Ascending aorta (tissue), 2 donors: ENCODE measurements at regions not wholly inside any gene's neighbourhood (a gene's known extent, or its start where the extent isn't known, plus 50 kb on each side); places are given as distances from the start of the nearest gene placed in this dataset.

Source experiments
- DNase-seq, 2 donors: peaks; one replicate each; pipeline ENCODE4 v3.0.0-alpha.2; 2019; ENCODE audit warnings: low spot score in 2 of 2
- H3K27ac ChIP-seq, 2 donors: fragments of 200-600 bp; sonication (generic); one replicate each; pipeline ENCODE4 v1.5.1; 2016 to 2017; ENCODE audit warnings: mild to moderate bottlenecking in 1 of 2
- H3K27me3 ChIP-seq: fragments of 200-600 bp; sonication (generic); one replicate; pipeline ENCODE4 v1.5.1; 2017
- H3K36me3 ChIP-seq, 2 donors: fragments of 200-600 bp; sonication (generic); one replicate each; pipeline ENCODE4 v1.5.1; 2016
- H3K4me1 ChIP-seq, 2 donors: fragments of 200-600 bp; sonication (generic); one replicate each; pipeline ENCODE4 v1.5.1; 2016 to 2017; ENCODE audit warnings: mild to moderate bottlenecking in 1 of 2
- H3K4me3 ChIP-seq, 2 donors: fragments of 200-600 bp; sonication (generic); one replicate each; pipeline ENCODE4 v1.5.1; 2016 to 2017; ENCODE audit warnings: mild to moderate bottlenecking in 1 of 2
- H3K9me3 ChIP-seq, 2 donors: fragments of 200-600 bp; sonication (generic); one replicate each; pipeline ENCODE4 v1.5.1; 2016
- CTCF ChIP-seq, 3 experiments: fragments of 200-600 bp in 2 of 3; fragments of 450-650 bp in 1 of 3; sonication (generic) in 2 of 3; IDR thresholded peaks; one replicate each; pipeline ENCODE4 v1.5.1; 2016 to 2019; ENCODE audit warnings: antibody characterized with exemption in 3 of 3, mild to moderate bottlenecking in 1 of 3, moderate library complexity in 1 of 3
- intact Hi-C: fragments of 100-400 bp; cut with DNase I; formaldehyde crosslinking; loops from one replicate; pipeline ENCODE4 v1.15.1; 2023

GRCh38 chr6:21392177-21392576 lies 201.4 kb upstream of the SOX4 start:
- no peaks in the 10 kb centered on the region for H3K36me3 ChIP-seq
- intact Hi-C loops = no loop called here
- TF ChIP-seq CTCF (IDR thresholded peaks at IDR 0.05) = no peak
- DNase-seq = no peak
- H3K4me3 ChIP-seq = no peak overlapping the region
- H3K27me3 ChIP-seq = no peaks in the 10 kb centered on the region
- no peaks in the 10 kb centered on the region for H3K4me1 ChIP-seq
- no peak overlapping the region for H3K27ac ChIP-seq
- no peaks in the 10 kb centered on the region for H3K9me3 ChIP-seq

GRCh38 chr6:21393441-21394165 lies 199.9 kb upstream of the SOX4 start:
- H3K4me1 ChIP-seq = no peaks in the 10 kb centered on the region
- no peaks in the 10 kb centered on the region for H3K27me3 ChIP-seq
- no peak overlapping the region for H3K27ac ChIP-seq
- no peak for TF ChIP-seq CTCF (IDR thresholded peaks at IDR 0.05)
- intact Hi-C loops = no loop called here
- no peaks in the 10 kb centered on the region for H3K9me3 ChIP-seq
- DNase-seq = no peak
- no peak overlapping the region for H3K4me3 ChIP-seq
- H3K36me3 ChIP-seq = no peaks in the 10 kb centered on the region

- intact Hi-C loops = no loop called here
- DNase-seq = no peak
- H3K27me3 ChIP-seq = no peaks in the 10 kb centered on the region
- no peaks in the 10 kb centered on the region for H3K36me3 ChIP-seq
- no peaks in the 10 kb centered on the region for H3K9me3 ChIP-seq
- no peak for TF ChIP-seq CTCF (IDR thresholded peaks at IDR 0.05)
- H3K4me1 ChIP-seq = no peaks in the 10 kb centered on the region
- H3K27ac ChIP-seq = no peak overlapping the region
- no peak overlapping the region for H3K4me3 ChIP-seq
Measured at GRCh38 chr6:21395121-21395520, 198.4 kb upstream of the SOX4 start.

- Histone ChIP-seq H3K36me3 (no peaks in the 10 kb centered on the region), H3K27ac (no peak overlapping the region), H3K9me3 (no peaks in the 10 kb centered on the region), H3K4me3 (no peak overlapping the region), H3K4me1 (no peaks in the 10 kb centered on the region), H3K27me3 (no peaks in the 10 kb centered on the region)
- no peak for DNase-seq
- intact Hi-C loops = no loop called here
- no peak for TF ChIP-seq CTCF (IDR thresholded peaks at IDR 0.05)
Measured at GRCh38 chr6:21396313-21396712, 197.2 kb upstream of the SOX4 start.

- no peak for DNase-seq
- Histone ChIP-seq H3K4me3 (no peak overlapping the region), H3K27ac (no peak overlapping the region), H3K4me1 (no peaks in the 10 kb centered on the region), H3K9me3 (no peaks in the 10 kb centered on the region), H3K27me3 (no peaks in the 10 kb centered on the region), H3K36me3 (no peaks in the 10 kb centered on the region)
- intact Hi-C loops = no loop called here
- TF ChIP-seq CTCF (IDR thresholded peaks at IDR 0.05) = no peak
Measured at GRCh38 chr6:21398741-21399325, 194.7 kb upstream of the SOX4 start.
